KMS-11 (cell line): ENCODE measurements at regions not wholly inside any gene's neighbourhood (a gene's known extent, or its start where the extent isn't known, plus 50 kb on each side); places are given as distances from the start of the nearest gene placed in this dataset.

Experiments used
- H2AFZ ChIP-seq: fragments of 200-600 bp; sonication (generic); 2 replicates; pipeline ENCODE4 v1.6.1; 2016; ENCODE audit warnings: antibody characterized with exemption, mixed run types, low read depth
- H3K27ac ChIP-seq: fragments of 200-600 bp; sonication (generic); 2 replicates; pipeline ENCODE4 v1.6.1; 2016; ENCODE audit warnings: mild to moderate bottlenecking, mixed run types
- H3K27me3 ChIP-seq: fragments of 200-600 bp; sonication (generic); 2 replicates; pipeline ENCODE4 v1.6.1; 2017; ENCODE audit warnings: mild to moderate bottlenecking, low read depth, mixed run types, moderate library complexity; ENCODE audit not compliant: insufficient read depth
- H3K36me3 ChIP-seq: fragments of 200-600 bp; sonication (generic); 2 replicates; pipeline ENCODE4 v1.6.1; 2017; ENCODE audit warnings: mild to moderate bottlenecking, mixed run types; ENCODE audit not compliant: insufficient read depth
- H3K4me1 ChIP-seq: fragments of 200-600 bp; sonication (generic); 2 replicates; pipeline ENCODE4 v1.6.1; 2016; ENCODE audit warnings: mild to moderate bottlenecking, low read depth, mixed run types; ENCODE audit not compliant: poor library complexity, severe bottlenecking
- H3K4me2 ChIP-seq: fragments of 200-600 bp; sonication (generic); 2 replicates; pipeline ENCODE4 v1.7.0; 2016; ENCODE audit warnings: mild to moderate bottlenecking, mixed run types
- H3K4me3 ChIP-seq: fragments of 200-600 bp; sonication (generic); IDR thresholded peaks from 2 replicates; pipeline ENCODE4 v1.6.1; 2017; ENCODE audit warnings: low read depth, low read length, mixed read lengths; ENCODE audit not compliant: insufficient read depth
- H3K79me2 ChIP-seq: fragments of 200-600 bp; sonication (generic); 2 replicates; pipeline ENCODE4 v1.6.1; 2016; ENCODE audit warnings: low read depth, mixed run types; ENCODE audit not compliant: insufficient read depth
- H3K9ac ChIP-seq: fragments of 200-600 bp; sonication (generic); 2 replicates; pipeline ENCODE4 v1.6.1; 2016; ENCODE audit warnings: mild to moderate bottlenecking, mixed run types
- H4K20me1 ChIP-seq: fragments of 200-600 bp; sonication (generic); 2 replicates; pipeline ENCODE4 v1.6.1; 2016; ENCODE audit warnings: mild to moderate bottlenecking, mixed run types; ENCODE audit not compliant: insufficient read depth
- CTCF ChIP-seq: fragments of 200-600 bp; sonication (generic); conservative IDR thresholded peaks from 2 replicates; pipeline ENCODE4 v1.6.1; 2017; ENCODE audit warnings: low read depth, mild to moderate bottlenecking, antibody characterized with exemption, low read length, moderate library complexity, mixed read lengths

GRCh38 chr21:16538405-16538804 lies 808.6 kb downstream of the USP25 start:
- H3K27me3 ChIP-seq = no peaks in the 10 kb centered on the region
- no peaks in the 10 kb centered on the region for H3K79me2 ChIP-seq
- H3K36me3 ChIP-seq = no peaks in the 10 kb centered on the region
- no peak overlapping the region for H3K4me2 ChIP-seq
- H3K4me1 ChIP-seq = peaks cover 11% of the 10 kb centered on the region
- H3K9ac ChIP-seq = no peak overlapping the region
- no peak overlapping the region for H2AFZ ChIP-seq
- TF ChIP-seq CTCF = no peak
- no peaks in the 10 kb centered on the region for H4K20me1 ChIP-seq
- H3K4me3 ChIP-seq = no peak overlapping the region
- H3K27ac ChIP-seq = no peak overlapping the region

- TF ChIP-seq CTCF = no peak
- no peak overlapping the region for H3K4me3 ChIP-seq
- H3K36me3 ChIP-seq = no peaks in the 10 kb centered on the region
- H2AFZ ChIP-seq = no peak overlapping the region
- H3K4me2 ChIP-seq = no peak overlapping the region
- peaks cover 11% of the 10 kb centered on the region for H3K4me1 ChIP-seq
- H3K9ac ChIP-seq = no peak overlapping the region
- H3K27me3 ChIP-seq = no peaks in the 10 kb centered on the region
- no peaks in the 10 kb centered on the region for H3K79me2 ChIP-seq
- H3K27ac ChIP-seq = no peak overlapping the region
- no peaks in the 10 kb centered on the region for H4K20me1 ChIP-seq
Measured at GRCh38 chr21:16538936-16539440, 809.2 kb downstream of the USP25 start.

- H4K20me1 ChIP-seq = no peaks in the 10 kb centered on the region
- TF ChIP-seq CTCF = no peak
- no peak overlapping the region for H3K4me2 ChIP-seq
- no peak overlapping the region for H2AFZ ChIP-seq
- no peak overlapping the region for H3K4me3 ChIP-seq
- peaks cover 11% of the 10 kb centered on the region for H3K4me1 ChIP-seq
- no peaks in the 10 kb centered on the region for H3K27me3 ChIP-seq
- no peaks in the 10 kb centered on the region for H3K79me2 ChIP-seq
- no peaks in the 10 kb centered on the region for H3K36me3 ChIP-seq
- no peak overlapping the region for H3K9ac ChIP-seq
- H3K27ac ChIP-seq = no peak overlapping the region
Measured at GRCh38 chr21:16540966-16541727, 811.4 kb downstream of the USP25 start.

GRCh38 chr21:16550118-16550517 lies 820.3 kb downstream of the USP25 start:
- Histone ChIP-seq H3K79me2 (no peaks in the 10 kb centered on the region), H3K36me3 (no peaks in the 10 kb centered on the region), H3K4me3 (no peak overlapping the region), H4K20me1 (no peaks in the 10 kb centered on the region), H2AFZ (no peak overlapping the region), H3K27me3 (no peaks in the 10 kb centered on the region), H3K27ac (no peak overlapping the region), H3K4me2 (no peak overlapping the region), H3K4me1 (no peaks in the 10 kb centered on the region), H3K9ac (no peak overlapping the region)
- TF ChIP-seq CTCF = no peak
